DOHH2 (cell line): ENCODE measurements at regions not wholly inside any gene's neighbourhood (a gene's known extent, or its start where the extent isn't known, plus 50 kb on each side); places are given as distances from the start of the nearest gene placed in this dataset.

ENCODE experiments used
- H3F3A ChIP-seq: fragments of 200-600 bp; sonication (generic), shearing (Covaris generic); 2 replicates; pipeline ENCODE4 v1.6.0; 2016; ENCODE audit warnings: antibody characterized with exemption, mild to moderate bottlenecking; ENCODE audit not compliant: control insufficient read depth, insufficient read depth
- H3K27ac ChIP-seq: fragments of 200-600 bp; sonication (generic); 2 replicates; pipeline ENCODE4 v1.5.1; 2014; ENCODE audit warnings: low read depth, mild to moderate bottlenecking, low read length, moderate library complexity
- H3K27me3 ChIP-seq: fragments of 200-600 bp; sonication (generic); 2 replicates; pipeline ENCODE4 v1.6.1; 2014; ENCODE audit warnings: mild to moderate bottlenecking, low read length, mixed read lengths; ENCODE audit not compliant: control insufficient read depth
- H3K36me3 ChIP-seq: fragments of 200-600 bp; sonication (generic); 2 replicates; pipeline ENCODE4 v1.6.1; 2014; ENCODE audit warnings: mild to moderate bottlenecking, low read length, moderate library complexity, mixed read lengths; ENCODE audit not compliant: control insufficient read depth
- H3K4me1 ChIP-seq: fragments of 200-600 bp; sonication (generic); 2 replicates; pipeline ENCODE4 v1.6.1; 2014; ENCODE audit warnings: mild to moderate bottlenecking, low read length, mixed read lengths; ENCODE audit not compliant: control insufficient read depth
- H3K4me2 ChIP-seq: fragments of 200-600 bp; sonication (generic); 2 replicates; pipeline ENCODE4 v1.6.0; 2014; ENCODE audit warnings: mild to moderate bottlenecking, low read length, moderate library complexity
- H3K4me3 ChIP-seq: fragments of 200-600 bp; sonication (generic); 2 replicates; pipeline ENCODE4 v1.5.1; 2014; ENCODE audit warnings: mild to moderate bottlenecking, low read length, mixed read lengths
- H3K79me2 ChIP-seq: fragments of 200-600 bp; sonication (generic); 2 replicates; pipeline ENCODE4 v1.6.1; 2014; ENCODE audit warnings: mild to moderate bottlenecking, low read length, mixed read lengths; ENCODE audit not compliant: control insufficient read depth
- H3K9me2 ChIP-seq: fragments of 200-600 bp; sonication (generic); replicated peaks from 2 replicates; pipeline ENCODE4 v1.6.1; 2014; ENCODE audit warnings: mild to moderate bottlenecking, low read length, mixed read lengths; ENCODE audit not compliant: control insufficient read depth
- H3K9me3 ChIP-seq: fragments of 200-600 bp; sonication (generic); 2 replicates; pipeline ENCODE4 v1.6.1; 2014; ENCODE audit warnings: antibody characterized with exemption, low read length, mixed read lengths; ENCODE audit not compliant: control insufficient read depth, insufficient read depth
- H4K20me1 ChIP-seq: fragments of 200-600 bp; sonication (generic); 2 replicates; pipeline ENCODE4 v1.6.0; 2014; ENCODE audit warnings: low read depth, mild to moderate bottlenecking, antibody characterized with exemption, low read length, moderate library complexity; ENCODE audit not compliant: control insufficient read depth, insufficient read depth
- CTCF ChIP-seq: fragments of 200-600 bp; sonication (generic); IDR thresholded peaks from one replicate; pipeline ENCODE4 v1.5.1; 2014; ENCODE audit warnings: antibody characterized with exemption, mild to moderate bottlenecking, low read depth, low read length; ENCODE audit not compliant: poor library complexity, severe bottlenecking
- EZH2phosphoT487 ChIP-seq: fragments of 200-600 bp; sonication (generic); IDR thresholded peaks from 2 replicates; pipeline ENCODE4 v1.6.1; 2017; ENCODE audit warnings: borderline replicate concordance, mild to moderate bottlenecking, antibody characterized with exemption, low read length, moderate library complexity, mixed read lengths

GRCh38 chr13:34347784-34348573 is 530.0 kb downstream of the RFC3 start:
- Histone ChIP-seq H4K20me1 (no peaks in the 10 kb centered on the region), H3K9me2 (no peaks in the 10 kb centered on the region), H3K79me2 (no peaks in the 10 kb centered on the region), H3K27ac (no peak overlapping the region), H3K4me1 (no peaks in the 10 kb centered on the region), H3K36me3 (no peaks in the 10 kb centered on the region), H3K9me3 (peaks cover 7% of the 10 kb centered on the region; the same call in 1 of the 2 replicates), H3K4me2 (no peak overlapping the region), H3K27me3 (no peaks in the 10 kb centered on the region), H3K4me3 (no peak overlapping the region), H3F3A (no peaks in the 10 kb centered on the region)
- TF ChIP-seq EZH2phosphoT487, result no peak
- TF ChIP-seq CTCF, result no peak

GRCh38 chr13:34349091-34349722 is 531.3 kb downstream of the RFC3 start:
- H3K9me3 ChIP-seq, result peaks cover 7% of the 10 kb centered on the region; the same call in 1 of the 2 replicates
- H3K4me1 ChIP-seq, result no peaks in the 10 kb centered on the region
- H3K9me2 ChIP-seq, result no peaks in the 10 kb centered on the region
- H3K4me3 ChIP-seq, result no peak overlapping the region
- H4K20me1 ChIP-seq, result no peaks in the 10 kb centered on the region
- no peaks in the 10 kb centered on the region for H3K36me3 ChIP-seq
- H3K27me3 ChIP-seq, result no peaks in the 10 kb centered on the region
- no peak for TF ChIP-seq CTCF
- no peak for TF ChIP-seq EZH2phosphoT487
- H3K27ac ChIP-seq, result no peak overlapping the region
- no peaks in the 10 kb centered on the region for H3K79me2 ChIP-seq
- H3F3A ChIP-seq, result no peaks in the 10 kb centered on the region
- H3K4me2 ChIP-seq, result no peak overlapping the region

- Histone ChIP-seq H3K4me1 (no peaks in the 10 kb centered on the region), H3K4me3 (no peak overlapping the region), H3K4me2 (no peak overlapping the region), H3K9me2 (no peaks in the 10 kb centered on the region), H3K36me3 (no peaks in the 10 kb centered on the region), H3F3A (no peaks in the 10 kb centered on the region), H3K27ac (no peak overlapping the region), H3K79me2 (no peaks in the 10 kb centered on the region), H3K27me3 (no peaks in the 10 kb centered on the region), H4K20me1 (no peaks in the 10 kb centered on the region), H3K9me3 (peaks cover 7% of the 10 kb centered on the region; the same call in 1 of the 2 replicates)
- TF ChIP-seq EZH2phosphoT487 (no peak), CTCF (no peak)
Observed at GRCh38 chr13:34350671-34351070, 532.7 kb downstream of the RFC3 start.
